Activated T-cell treated with anti-CD3 and anti-CD28 coated beads, Interleukin-2, amount 50 U/mL, for 48 hours (primary cell): ENCODE measurements at regions not wholly inside any gene's neighbourhood (a gene's known extent, or its start where the extent isn't known, plus 50 kb on each side); places are given as distances from the start of the nearest gene placed in this dataset.
A peak's percentile ranks its signal among the peaks of the same experiment; 100 is the strongest.
"Not testable (repeated sequence)": the region's sequence is repeated elsewhere in the genome, so short reads cannot be mapped to it uniquely, and the experiment has no call there.

Experiments used
- DNase-seq, 2 experiments: peaks; one replicate each; pipeline ENCODE4 v3.0.0-alpha.2; 2020

DNA sequence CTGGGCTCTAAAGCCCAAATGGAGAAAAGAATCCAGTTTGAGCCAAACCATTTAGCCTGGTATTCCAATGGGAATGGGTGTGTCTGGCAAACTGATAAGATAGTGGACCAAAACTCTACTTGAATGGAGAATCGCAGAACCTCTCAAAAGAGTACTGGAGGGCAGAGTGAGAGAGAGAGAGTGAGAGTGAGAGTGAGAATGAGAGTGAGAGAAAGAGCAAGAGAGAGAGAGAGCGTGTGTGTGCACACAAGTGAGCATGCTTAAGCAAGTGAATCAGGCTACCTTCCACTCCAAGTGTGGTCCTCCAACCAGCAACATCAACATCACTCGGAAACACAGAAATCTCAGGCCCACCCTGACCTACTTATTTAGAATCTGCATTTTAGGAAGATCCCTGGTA, 58.8 kb downstream of the UQCRFS1 start:
- DNase-seq, result no peak

DNA sequence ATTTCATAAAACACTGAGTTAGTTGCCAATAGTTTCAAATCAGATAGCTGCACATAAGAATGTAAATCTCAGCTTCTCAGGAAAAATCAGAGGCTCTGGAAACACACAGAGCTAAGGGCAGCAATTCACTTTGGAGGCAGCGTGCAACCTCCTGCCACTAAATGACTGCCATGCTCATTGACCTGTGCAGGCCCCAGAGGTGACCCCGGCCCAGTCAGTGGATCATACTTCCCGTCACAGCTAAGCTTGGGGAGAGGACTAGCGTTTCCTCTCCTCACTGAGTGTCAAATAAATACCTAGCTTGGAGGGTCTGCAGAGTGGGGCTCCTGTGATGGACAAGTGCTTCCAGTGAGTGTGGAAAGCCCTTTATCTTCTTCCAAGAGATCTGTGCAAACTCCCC, 67.2 kb downstream of the UQCRFS1 start:
- DNase-seq, result no peak

DNA sequence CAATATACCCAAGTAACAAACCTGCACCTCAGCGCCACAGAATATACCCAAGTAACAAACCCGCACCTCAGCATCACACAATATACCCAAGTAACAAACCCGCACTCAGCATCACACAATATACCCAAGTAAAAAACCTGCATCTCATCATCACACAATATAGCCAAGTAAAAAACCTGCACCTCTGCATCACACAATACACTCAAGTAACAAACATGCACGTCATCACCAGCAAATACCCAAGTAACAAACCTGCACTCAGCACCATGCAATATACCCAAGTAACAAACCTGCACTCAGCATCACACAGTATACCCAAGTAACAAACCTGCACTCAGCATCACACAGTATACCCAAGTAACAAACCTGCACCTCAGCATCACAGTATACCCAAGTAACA, 69.8 kb downstream of the UQCRFS1 start:
- DNase-seq, result no peak

DNA sequence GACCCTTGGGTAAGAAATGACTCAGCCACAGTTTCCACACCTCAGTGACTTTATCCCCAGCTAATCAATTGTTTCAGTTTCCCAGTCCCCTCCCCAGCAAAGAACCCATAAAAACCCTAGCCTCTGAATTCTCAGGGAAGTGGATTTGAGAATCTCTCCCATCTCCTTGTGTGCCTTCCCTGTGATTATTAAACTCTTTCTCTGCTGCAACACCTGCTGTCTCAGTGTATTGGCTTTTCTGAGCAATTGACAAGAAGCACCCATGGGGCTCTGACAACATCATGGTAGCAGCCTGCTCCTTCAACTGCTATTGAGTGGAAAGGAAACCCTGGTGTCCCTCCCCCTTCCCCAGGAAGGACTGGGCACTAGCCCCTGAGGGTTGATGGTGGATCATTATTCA, 73.7 kb downstream of the UQCRFS1 start:
- DNase-seq, result no peak

DNA sequence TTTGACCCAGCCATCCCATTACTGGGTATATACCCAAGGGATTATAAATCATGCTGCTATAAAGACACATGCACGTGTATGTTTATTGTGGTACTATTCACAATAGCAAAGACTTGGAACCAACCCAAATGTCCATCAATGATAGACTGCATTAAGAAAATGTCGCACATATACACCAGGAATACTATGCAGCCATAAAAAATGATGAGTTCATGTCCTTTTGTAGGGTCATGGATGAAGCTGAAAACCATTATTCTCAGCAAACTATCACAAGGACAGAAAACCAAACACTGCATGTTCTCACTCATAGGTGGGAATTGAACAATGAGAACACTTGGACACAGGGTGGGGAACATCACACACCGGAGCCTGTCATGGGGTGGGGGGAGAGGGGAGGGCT, 74.7 kb downstream of the UQCRFS1 start:
- DNase-seq, result not testable (repeated sequence)

DNA sequence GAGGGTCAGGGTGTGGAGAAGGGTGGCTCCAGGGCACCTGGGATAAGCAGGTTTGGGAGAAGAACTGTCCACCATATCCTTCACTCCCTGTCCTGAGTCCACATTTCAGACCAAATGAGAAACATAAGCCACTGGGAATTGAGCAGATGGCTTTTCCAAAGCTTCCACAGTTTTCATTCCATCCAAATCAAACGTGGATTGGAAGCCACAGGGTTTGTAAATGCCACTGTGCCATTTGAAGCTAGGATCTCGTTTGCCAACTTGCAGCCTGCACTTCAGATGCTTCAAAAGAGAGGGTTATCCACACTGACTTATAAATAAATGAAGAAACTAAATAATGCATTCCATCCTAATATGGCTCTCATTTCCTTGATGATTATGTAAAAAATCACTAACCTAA, 81.5 kb downstream of the UQCRFS1 start:
- no peak for DNase-seq

DNA sequence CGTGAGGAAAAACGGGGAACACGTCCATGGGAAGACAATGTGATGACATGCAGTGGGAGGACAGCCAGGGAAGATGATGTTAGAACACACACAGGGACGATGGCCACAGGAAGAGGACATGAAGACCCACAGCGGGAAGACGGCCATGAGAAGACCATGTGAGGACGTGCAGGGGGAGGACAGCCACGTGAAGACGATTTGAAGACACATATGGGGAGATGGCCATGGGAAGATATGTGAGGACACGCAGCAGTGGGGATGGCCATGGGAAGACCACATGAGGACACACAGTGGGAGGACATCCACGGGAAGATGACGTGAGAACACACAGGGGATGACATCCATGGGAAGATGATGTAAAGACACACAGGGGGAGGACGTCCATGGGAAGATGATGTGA, 83.8 kb downstream of the UQCRFS1 start:
- DNase-seq, result no peak

DNA sequence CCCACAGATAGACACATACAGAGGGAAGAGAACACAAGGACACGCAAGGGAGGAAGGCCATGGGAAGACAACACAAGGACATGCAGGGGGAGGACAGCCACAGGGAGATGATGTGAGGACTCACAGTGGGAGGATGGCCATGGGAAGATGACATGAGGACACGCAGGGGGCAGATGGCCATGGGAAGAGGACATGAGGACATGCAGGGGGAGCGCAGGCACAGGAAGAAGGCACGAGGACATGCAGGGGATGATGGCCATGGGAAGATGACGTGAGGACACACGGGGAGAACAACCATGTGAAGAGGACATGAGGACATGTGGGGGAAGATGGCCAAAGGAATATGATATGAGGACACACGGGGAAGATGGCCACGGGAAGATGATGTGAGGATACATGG, 84.7 kb downstream of the UQCRFS1 start:
- DNase-seq, result no peak

DNA sequence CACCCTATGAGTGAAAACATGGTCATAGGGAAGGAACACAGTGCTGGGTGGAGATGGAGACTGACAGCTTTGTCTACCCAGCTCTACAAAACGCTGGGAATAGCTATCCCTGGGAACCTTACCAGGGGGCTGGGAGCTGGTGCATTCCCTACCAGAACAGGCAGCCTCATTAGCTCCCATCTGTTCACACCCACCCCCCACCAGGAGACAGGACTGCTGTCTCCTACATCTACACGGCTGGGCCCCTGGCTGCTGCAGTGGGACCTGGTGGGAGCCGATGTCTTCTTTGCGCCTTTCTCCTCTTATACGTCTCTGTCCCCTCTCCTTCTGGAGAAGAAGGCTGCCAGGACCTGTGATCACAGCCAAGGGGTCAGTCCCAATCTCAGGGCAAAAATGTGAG, 90.8 kb downstream of the UQCRFS1 start:
- DNase-seq, result no peak

DNA sequence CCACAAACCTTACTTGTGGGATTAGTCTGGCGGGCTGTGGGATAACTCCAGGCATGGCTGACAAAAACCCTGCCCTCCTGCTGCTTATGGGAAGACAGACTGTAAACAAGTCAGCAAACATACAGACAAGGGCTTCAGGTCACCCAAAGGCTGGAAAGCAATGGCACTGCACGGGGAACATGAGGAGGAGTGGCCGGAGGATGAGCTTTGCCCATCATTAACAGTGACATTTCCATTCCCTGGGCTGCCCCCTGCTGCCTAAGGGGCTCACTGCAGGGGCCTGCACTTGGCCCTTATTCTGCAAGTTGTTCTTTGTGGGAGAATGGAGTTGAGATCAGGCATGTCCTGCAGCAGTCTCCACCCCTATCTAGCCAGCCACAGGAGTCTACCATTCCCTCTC, 91.3 kb downstream of the UQCRFS1 start:
- DNase-seq, result peak in 1 of 2 experiments; percentile 24

DNA sequence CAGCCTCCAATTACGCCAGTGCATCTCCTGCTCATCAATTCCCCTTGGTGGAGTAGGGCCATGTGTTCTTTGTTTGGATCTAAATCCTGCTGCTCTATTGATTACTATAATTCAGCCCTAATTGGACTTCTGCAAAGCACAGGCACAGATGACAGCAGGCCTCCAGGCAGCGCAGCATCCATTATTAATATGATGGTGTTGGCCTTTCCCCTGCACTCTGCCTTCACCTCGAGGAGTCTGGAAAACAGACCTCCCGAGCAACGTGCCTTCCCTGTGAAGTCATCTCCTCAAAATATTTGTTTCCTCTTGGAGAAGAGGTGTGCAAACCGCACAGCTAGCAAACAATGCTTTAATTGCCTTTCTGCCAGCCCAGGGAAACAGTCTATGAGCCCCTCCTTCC, 92.5 kb downstream of the UQCRFS1 start:
- no peak for DNase-seq

DNA sequence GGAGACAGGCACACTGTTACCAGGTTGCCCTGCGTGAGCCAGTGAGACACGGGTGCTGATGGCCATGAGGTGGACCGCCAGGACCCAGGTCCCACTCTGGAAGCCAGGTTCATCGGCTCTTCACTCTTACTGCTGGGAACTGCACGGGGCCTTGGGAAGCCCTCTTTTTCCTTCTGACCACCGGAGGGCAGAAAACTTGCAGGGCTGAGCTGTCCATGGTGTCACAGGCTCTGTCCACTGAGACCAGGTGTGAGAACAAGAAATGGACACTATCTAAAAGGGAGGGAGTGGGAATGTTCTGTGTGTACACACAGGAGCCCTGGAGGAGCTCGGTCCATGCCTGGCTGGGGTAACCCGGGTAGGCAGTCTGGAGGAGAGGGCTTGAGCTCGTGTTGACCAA, 93.4 kb downstream of the UQCRFS1 start:
- no peak for DNase-seq

DNA sequence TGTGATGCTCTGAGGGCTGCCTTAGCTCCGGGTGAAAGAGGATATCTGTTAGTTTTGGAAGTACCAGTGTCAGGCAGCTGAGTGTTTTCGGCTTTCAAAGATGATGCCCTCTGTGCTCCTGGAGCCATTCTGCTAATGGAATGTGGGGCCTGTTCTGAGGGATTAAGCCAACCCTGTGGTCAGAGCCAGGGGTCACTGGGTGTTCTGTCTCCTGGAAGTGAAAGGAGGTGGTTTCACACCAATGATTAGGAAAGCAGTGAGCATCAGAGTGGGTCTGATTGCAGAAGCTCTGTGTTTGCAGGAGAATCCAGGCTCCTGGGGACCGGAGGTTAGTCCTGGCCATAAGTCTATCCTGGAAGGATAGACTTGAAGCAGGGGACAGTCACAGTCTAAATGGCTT, 94.6 kb downstream of the UQCRFS1 start:
- no peak for DNase-seq

DNA sequence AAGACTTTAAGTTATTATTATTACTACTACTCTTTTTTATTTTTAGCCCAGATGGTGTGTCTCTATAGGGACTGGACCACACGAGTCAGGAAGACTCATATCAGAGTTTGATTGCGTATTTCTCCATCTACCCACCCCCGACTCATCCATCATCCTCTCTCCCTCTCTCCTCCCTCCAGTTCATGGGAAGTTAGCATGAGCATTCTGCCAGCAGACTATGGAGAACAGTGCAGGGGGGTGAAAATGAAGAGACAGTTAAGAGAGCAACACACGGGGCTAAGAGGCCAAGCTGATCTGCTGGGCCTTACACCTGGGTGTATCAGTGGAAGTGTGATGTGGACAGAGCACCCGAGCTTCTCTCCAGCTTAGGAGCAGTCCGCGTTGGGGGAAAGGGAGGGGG, 95.0 kb downstream of the UQCRFS1 start:
- no peak for DNase-seq

DNA sequence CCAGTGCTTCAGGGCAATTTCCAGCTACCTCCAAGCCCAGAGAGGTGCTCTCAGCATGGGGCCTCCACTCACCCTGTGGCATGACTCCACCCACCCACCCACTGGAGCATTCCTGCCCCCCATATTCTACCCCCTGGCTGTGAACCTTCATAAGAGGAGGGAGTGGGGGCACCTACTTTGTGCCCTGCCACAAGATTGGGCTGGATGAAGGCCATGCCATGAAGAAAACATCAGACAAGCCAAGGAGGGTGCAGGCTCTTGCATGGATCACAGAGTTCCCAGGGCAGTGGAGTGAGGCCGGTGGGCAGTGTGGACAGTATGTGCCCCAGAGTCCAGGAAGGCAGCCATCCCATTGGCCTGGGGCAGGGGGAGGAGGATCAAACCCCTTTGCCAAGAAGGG, 97.8 kb downstream of the UQCRFS1 start:
- no peak for DNase-seq

DNA sequence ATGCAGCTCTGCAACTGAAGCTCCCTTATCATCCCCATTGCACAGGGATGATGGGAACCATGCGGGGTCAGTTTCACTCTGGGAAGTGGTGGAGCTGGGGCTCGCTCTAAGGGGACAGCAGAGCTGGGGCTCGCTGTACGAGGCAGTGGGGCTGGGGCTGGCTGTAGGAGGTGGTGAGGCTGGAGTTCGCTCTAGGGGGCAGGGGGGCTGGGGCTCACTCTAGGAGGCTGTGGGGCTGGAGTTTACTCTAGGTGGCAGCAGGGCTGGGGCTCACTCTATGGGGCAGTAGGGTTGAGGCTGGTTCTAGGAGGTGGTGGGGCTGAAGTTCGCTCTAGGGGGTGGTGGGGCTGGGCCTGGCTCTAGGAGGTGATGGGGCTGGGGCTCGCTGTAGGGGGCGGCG, 99.1 kb downstream of the UQCRFS1 start:
- DNase-seq, result no peak

DNA sequence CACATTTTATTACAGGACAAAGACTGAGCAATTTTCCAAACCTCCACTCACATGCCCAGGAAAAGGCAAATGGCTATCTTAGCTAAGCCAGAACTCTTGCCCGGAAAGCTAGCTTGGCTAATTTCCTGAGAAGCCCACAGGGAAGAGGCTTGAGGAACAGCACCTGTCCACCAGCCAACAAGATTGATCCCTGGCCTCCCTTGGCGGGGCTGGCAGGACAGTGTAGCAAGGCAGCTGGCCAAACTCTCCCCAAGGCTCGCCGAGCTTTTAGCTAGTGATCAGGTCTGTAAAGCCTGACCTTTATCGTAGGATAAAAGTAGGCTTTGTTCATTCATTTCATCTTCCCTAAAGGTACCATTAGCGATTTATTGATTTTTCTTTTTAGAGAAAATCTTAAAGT, 101.4 kb downstream of the UQCRFS1 start:
- no peak for DNase-seq

DNA sequence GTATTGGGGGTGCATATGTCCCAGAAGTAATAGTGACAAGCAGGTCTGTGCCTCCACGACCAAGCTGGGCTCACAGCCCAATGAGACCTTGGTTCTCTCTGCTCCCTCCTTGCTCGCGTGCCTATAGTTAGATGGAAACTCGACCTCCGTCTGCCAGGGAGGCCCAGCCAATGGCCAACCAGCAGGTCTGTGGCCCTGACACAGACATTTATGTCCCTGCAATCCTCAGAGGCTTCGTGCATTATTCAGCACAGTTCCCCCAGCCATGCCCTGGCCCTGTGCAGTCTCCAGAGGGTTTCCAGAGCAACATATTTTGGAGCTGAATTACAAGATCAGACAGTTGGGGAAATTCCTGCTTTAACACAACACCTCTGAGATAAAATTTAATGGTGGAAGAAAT, 105.1 kb downstream of the UQCRFS1 start:
- DNase-seq, result no peak

DNA sequence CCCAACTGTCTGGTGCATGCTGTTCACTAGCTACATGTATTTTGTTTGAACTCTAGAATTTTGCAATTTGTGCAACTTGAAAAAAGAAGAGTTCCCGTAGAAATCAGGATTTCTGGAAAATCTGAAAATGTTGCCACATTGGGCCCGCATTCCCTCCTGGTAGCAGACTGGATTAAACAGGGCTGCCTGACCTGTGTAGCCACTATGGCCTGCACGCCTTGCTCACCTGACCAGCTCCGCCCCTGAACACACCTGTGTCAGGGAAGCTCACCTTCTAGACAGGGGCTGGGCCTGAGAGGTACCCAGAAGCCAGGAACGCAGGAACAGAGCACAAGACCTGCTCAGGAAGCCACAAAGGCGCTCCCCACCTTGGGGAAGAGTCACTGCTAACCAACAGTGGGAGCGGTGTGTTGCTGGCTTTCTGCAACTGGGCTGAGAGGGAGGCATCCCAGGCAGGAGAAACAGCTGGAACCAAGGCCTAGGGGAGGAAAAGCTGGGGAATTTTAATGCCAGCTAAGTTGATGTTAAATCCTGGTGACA, 106.5 kb downstream of the UQCRFS1 start:
- no peak for DNase-seq

DNA sequence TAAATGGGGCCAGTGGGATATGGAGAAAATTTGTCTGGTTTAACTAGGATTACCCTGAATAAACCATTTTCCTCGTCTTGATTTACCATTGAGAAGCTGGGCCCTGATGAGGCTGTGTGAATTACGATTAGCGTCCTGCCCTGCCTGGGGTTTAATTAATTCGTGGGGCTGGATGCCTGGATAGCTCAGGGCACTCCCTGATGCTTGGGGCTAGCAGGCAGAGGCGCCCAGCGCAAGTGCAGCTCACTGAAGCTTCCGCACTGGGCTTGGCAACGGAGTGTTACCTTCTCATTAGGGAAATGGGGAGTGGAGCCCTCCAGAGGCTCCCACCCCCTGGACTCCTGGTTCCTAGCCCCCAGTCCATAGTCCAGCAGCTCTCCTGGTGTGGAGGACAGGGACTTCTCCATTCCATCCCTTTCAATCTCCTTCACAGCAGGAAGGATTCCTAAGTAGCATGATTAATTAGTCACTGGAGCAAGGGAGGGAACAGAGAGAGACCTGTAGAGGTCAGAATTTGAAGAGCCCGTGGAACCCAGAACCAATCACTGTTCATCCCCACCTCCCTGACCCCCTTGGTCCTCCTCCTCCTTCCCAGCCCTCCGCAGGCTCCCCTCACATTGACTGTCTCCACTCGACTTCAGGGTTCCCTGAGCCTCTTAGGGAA, 107.2 kb downstream of the UQCRFS1 start:
- no peak for DNase-seq

DNA sequence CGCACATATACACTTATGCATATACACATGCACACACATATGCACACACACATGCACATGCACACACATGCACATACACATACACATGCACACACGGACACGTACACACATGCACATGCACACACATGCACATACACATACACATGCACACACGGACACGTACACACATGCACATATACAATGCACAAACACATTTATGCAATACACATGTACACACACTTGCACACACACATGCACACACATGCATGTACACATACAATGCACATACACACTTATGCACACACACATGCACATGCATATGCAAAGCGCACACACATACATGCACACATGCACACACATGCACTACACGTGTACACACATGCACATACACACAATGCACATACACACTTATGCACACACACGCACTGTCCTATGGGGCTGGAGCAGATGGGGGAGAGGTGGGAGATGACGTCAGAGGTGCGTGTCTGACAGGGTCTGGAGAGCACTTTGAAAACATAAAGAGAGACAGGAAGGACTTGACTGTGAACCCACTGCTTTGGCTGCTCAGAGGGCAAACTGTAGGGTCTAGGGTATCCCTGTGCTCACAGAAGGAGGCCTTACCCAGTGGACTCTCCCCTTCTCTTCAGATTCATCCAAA, 108.2 kb downstream of the UQCRFS1 start:
- DNase-seq, result no peak

DNA sequence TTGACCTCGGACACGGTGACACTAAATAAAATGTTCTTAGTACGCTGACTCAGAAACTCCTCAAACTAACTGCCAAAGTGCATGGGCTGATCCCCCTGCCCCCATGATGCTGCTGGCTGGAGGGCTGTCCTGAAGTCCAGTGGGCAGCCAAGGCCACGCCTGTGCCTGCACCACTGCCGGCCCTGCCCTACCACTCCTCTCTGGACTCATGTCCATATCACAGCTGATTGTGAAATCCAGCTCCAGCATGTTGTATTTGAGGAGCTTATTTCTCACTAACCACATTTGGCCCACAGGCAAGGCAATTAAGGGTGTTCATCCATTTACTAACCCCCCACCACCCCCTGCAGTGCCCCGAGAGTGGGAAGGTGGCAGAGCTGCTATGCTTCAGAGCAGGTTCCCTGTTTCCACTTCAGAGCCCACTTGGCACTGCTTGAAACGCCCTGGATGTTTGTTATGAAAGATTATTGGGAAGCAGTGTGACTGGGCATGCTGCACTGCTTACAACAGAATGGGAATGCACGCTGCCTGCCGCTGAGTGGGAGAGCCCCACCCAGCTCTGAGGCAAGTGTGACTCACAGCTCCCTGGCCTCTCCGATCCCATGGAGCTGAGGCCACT, 114.0 kb downstream of the UQCRFS1 start:
- no peak for DNase-seq

DNA sequence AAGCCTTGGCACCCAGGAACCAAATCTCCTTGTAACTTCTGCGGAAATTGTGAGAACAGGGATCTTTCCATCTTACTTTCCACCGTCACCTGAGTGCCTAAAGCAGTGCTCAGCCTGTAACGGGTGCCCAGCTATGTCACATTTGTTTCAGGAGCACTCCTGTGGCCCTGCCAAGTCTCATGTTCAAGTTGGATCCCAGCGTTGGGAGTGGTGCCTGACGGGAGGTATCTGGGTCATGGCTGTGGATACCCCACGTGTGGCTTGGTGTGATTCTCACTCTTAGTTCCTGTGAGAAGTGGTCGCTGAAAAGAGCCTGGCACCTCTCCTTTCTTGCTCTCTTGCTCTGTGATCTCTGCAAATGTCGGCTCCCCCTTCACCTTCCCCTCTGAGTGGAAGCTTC, 114.9 kb downstream of the UQCRFS1 start:
- no peak for DNase-seq

DNA sequence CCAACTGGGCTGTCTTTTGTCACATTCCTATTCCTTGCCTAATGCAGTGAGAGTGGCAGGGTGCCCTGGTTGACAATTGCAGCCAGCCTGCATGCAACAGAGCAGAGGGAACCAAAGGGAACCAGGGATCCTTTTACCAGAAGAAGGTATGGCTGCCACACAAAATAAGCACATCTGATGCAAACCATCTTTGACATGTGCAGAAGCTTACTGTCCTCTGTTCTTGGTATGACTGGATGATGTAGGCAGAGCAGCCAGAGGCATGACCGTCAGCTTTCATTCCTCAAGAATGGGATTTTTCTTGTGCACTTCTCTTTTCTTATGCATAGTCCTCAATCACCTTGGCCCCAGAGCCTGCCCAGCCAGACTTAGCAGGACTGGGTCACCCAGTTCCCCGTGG, 116.1 kb downstream of the UQCRFS1 start:
- no peak for DNase-seq

DNA sequence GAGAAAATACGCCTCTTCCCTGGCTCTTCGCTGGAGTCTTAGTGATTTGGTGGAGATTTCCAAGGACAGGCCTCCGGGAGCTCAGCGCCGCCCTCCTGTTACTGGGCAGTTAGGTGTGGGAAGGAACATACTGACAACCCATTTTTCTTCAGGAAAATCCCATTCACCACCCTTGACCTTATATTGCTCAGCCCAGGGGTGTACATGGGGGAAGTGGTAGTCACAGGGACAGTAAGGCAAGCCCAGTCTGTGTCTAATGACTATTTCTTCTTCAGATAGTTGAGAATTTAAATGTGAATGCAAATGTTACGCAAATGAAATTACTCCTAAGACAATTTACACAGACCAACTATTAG, 119.4 kb downstream of the UQCRFS1 start:
- no peak for DNase-seq
